ENCODE measurements at regions not wholly inside any gene's neighbourhood (a gene's known extent, or its start where the extent isn't known, plus 50 kb on each side); places are given as distances from the start of the nearest gene placed in this dataset.

GRCh38 chr18:42363446-42364441 is 408.7 kb downstream of the PIK3C3 start:
- no peaks in the 10 kb centered on the region for H3K9me2 ChIP-seq
- POLR2A ChIA-PET: no interaction called here
- H2AFZ ChIP-seq (ENCODE audit: low read depth): no peak overlapping the region
- H3K36me3 ChIP-seq (replicated peaks in 1 of 2; ENCODE audit: control insufficient read depth in 1 of 2, insufficient read depth in 2 of 2, low read length in 1 of 2): no peaks in the 10 kb centered on the region
- H3F3A ChIP-seq (replicated peaks; ENCODE audit: insufficient read depth): no peaks in the 10 kb centered on the region
- no peaks in the 10 kb centered on the region for H3K4me1 ChIP-seq (ENCODE audit: control insufficient read depth in 1 of 2, insufficient read depth in 2 of 2, low read depth in 1 of 2, low read length in 1 of 2)
- H3K79me2 ChIP-seq (ENCODE audit: insufficient read depth): no peaks in the 10 kb centered on the region
- TF ChIP-seq SMC3 (IDR thresholded peaks at IDR 0.05; ENCODE audit: low read depth, low read length) (no peak), CHD2 (IDR thresholded peaks at IDR 0.05; ENCODE audit: low read length, partially characterized antibody) (no peak), CTCF (IDR thresholded peaks at IDR 0.05) (no peak), SIN3A (IDR thresholded peaks at IDR 0.05; ENCODE audit: borderline replicate concordance, low read depth, low read length) (no peak), FOXJ3 (CRISPR knock-in tag; IDR thresholded peaks at IDR 0.05) (no peak), POLR2AphosphoS5 (IDR thresholded peaks at IDR 0.05; ENCODE audit: low read depth, low read length) (no peak), TEAD4 (IDR thresholded peaks at IDR 0.05; ENCODE audit: borderline replicate concordance, insufficient read depth) (no peak), TAF1 (IDR thresholded peaks at IDR 0.05; ENCODE audit: borderline replicate concordance, low read depth, low read length) (no peak), IRF3 (IDR thresholded peaks at IDR 0.05; ENCODE audit: low read depth, low read length) (no peak), RXRA (IDR thresholded peaks at IDR 0.05; ENCODE audit: borderline replicate concordance, low read depth) (no peak), GABPA (IDR thresholded peaks at IDR 0.05; ENCODE audit: low read depth) (no peak), EZH2phosphoT487 (IDR thresholded peaks at IDR 0.05; ENCODE audit: borderline replicate concordance, low read depth) (no peak), RAD21 (IDR thresholded peaks at IDR 0.05; ENCODE audit: low read length) (no peak), EP300 (IDR thresholded peaks at IDR 0.05; ENCODE audit: borderline replicate concordance in 1 of 2, low read depth in 1 of 2, low read length in 1 of 2) (no peak)
- TF ChIP-seq, protein P1, sequence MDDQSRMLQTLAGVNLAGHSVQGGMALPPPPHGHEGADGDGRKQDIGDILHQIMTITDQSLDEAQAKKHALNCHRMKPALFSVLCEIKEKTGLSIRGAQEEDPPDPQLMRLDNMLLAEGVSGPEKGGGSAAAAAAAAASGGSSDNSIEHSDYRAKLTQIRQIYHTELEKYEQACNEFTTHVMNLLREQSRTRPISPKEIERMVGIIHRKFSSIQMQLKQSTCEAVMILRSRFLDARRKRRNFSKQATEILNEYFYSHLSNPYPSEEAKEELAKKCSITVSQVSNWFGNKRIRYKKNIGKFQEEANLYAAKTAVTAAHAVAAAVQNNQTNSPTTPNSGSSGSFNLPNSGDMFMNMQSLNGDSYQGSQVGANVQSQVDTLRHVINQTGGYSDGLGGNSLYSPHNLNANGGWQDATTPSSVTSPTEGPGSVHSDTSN (IDR thresholded peaks at IDR 0.05): no peak
- TF ChIP-seq, protein P2, sequence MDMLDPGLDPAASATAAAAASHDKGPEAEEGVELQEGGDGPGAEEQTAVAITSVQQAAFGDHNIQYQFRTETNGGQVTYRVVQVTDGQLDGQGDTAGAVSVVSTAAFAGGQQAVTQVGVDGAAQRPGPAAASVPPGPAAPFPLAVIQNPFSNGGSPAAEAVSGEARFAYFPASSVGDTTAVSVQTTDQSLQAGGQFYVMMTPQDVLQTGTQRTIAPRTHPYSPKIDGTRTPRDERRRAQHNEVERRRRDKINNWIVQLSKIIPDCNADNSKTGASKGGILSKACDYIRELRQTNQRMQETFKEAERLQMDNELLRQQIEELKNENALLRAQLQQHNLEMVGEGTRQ (IDR thresholded peaks at IDR 0.05; ENCODE audit: borderline replicate concordance, low read depth, low read length): no peak
- no peak for DNase-seq
- no peaks in the 10 kb centered on the region; the same call in 1 of the 2 replicates for H3K27me3 ChIP-seq (ENCODE audit: insufficient read depth)
- no peaks in the 10 kb centered on the region for H4K20me1 ChIP-seq (ENCODE audit: insufficient read depth)
- no peak overlapping the region for H3K27ac ChIP-seq (ENCODE audit: low read depth in 2 of 2, low read length in 1 of 2)
- 18% methylated on average over 2 of the region's 2 CpGs for WGBS (ENCODE audit: low lambda C conversion rate)
- CTCF ChIA-PET: no interaction called here
- H3K9me3 ChIP-seq: no peaks in the 10 kb centered on the region
- no peak overlapping the region for H3K4me2 ChIP-seq
- no peak overlapping the region for H3K4me3 ChIP-seq (ENCODE audit: low read depth in 2 of 2, low read length in 1 of 2)
- H3K9ac ChIP-seq: no peak overlapping the region
